SK-N-SH treated with all-trans-retinoic acid at 6 μM for 48 hours (cell line): ENCODE measurements at regions not wholly inside any gene's neighbourhood (a gene's known extent, or its start where the extent isn't known, plus 50 kb on each side); places are given as distances from the start of the nearest gene placed in this dataset.

ENCODE experiments used
- ATAC-seq: fragments of 200-7000 bp; cut with Tn5 transposase; 3 replicates; pipeline ENCODE4 v1.9.1; 2020; ENCODE audit warnings: mild to moderate bottlenecking, moderate library complexity
- ARNTL ChIP-seq: fragments of 450-650 bp; formaldehyde crosslinking; IDR thresholded peaks from 2 replicates; pipeline ENCODE4 v1.5.0; 2020; ENCODE audit warnings: low read depth, mild to moderate bottlenecking, moderate library complexity, borderline replicate concordance
- BACH2 ChIP-seq: fragments of 250-450 bp; sonication (Bioruptor Pico); IDR thresholded peaks from 2 replicates; pipeline ENCODE4 v1.9.0; 2021; ENCODE audit warnings: mild to moderate bottlenecking, borderline replicate concordance
- CREB5 ChIP-seq: fragments of 250-450 bp; sonication (Bioruptor Pico); IDR thresholded peaks from 2 replicates; pipeline ENCODE4 v1.5.1; 2020; ENCODE audit warnings: low read depth, mild to moderate bottlenecking, moderate library complexity
- CSDC2 ChIP-seq: fragments of 250-450 bp; sonication (Bioruptor Pico); IDR thresholded peaks from 2 replicates; pipeline ENCODE4 v1.5.0; 2020; ENCODE audit warnings: mild to moderate bottlenecking, moderate library complexity
- CSRNP3 ChIP-seq: fragments of 250-450 bp; sonication (Bioruptor Pico); IDR thresholded peaks from 2 replicates; pipeline ENCODE4 v1.5.1; 2021; ENCODE audit warnings: mild to moderate bottlenecking, moderate library complexity
- ESRRG ChIP-seq: fragments of 250-450 bp; sonication (Bioruptor Pico); IDR thresholded peaks from 2 replicates; pipeline ENCODE4 v1.6.1; 2021; ENCODE audit warnings: mild to moderate bottlenecking
- GLIS3 ChIP-seq: fragments of 250-450 bp; sonication (Bioruptor Pico); IDR thresholded peaks from 2 replicates; pipeline ENCODE4 v1.5.0; 2020; ENCODE audit warnings: mild to moderate bottlenecking, moderate library complexity
- ISL1 ChIP-seq: fragments of 250-450 bp; sonication (Bioruptor Pico); IDR thresholded peaks from 2 replicates; pipeline ENCODE4 v2.1.2; 2022; ENCODE audit warnings: mild to moderate bottlenecking, moderate library complexity
- OSR1 ChIP-seq: fragments of 250-450 bp; sonication (Bioruptor Pico); IDR thresholded peaks from 2 replicates; pipeline ENCODE4 v1.8.0; 2022; ENCODE audit warnings: moderate library complexity, mild to moderate bottlenecking, inconsistent platforms
- PPARA ChIP-seq: fragments of 250-450 bp; sonication (Bioruptor Pico); IDR thresholded peaks from 2 replicates; pipeline ENCODE4 v1.5.0; 2020; ENCODE audit warnings: mild to moderate bottlenecking, borderline replicate concordance
- SNAI2 ChIP-seq: fragments of 250-450 bp; sonication (Bioruptor Pico); IDR thresholded peaks from 2 replicates; pipeline ENCODE4 v1.5.0; 2020; ENCODE audit warnings: mild to moderate bottlenecking, moderate library complexity
- TCF4 ChIP-seq: fragments of 250-450 bp; sonication (Bioruptor Pico); IDR thresholded peaks from 2 replicates; pipeline ENCODE4 v1.8.0; 2021; ENCODE audit warnings: mild to moderate bottlenecking, moderate library complexity, borderline replicate concordance
- TOX ChIP-seq: fragments of 250-450 bp; sonication (Bioruptor Pico); IDR thresholded peaks from 2 replicates; pipeline ENCODE4 v1.8.0; 2021; ENCODE audit warnings: mild to moderate bottlenecking, moderate library complexity, borderline replicate concordance
- TSHZ2 ChIP-seq: fragments of 250-450 bp; sonication (Bioruptor Pico); IDR thresholded peaks from 2 replicates; pipeline ENCODE4 v1.5.0; 2020; ENCODE audit warnings: mild to moderate bottlenecking, moderate library complexity
- ZC3H10 ChIP-seq: fragments of 250-450 bp; sonication (Bioruptor Pico); IDR thresholded peaks from 2 replicates; pipeline ENCODE4 v1.5.1; 2021; ENCODE audit warnings: mild to moderate bottlenecking, moderate library complexity
- ZFP3 ChIP-seq: fragments of 250-450 bp; sonication (Bioruptor Pico); IDR thresholded peaks from 2 replicates; pipeline ENCODE4 v1.5.0; 2020; ENCODE audit warnings: mild to moderate bottlenecking, moderate library complexity
- ZFP30 ChIP-seq: fragments of 450-650 bp; formaldehyde crosslinking; IDR thresholded peaks from 2 replicates; pipeline ENCODE4 v1.5.0; 2022; ENCODE audit warnings: mild to moderate bottlenecking, moderate library complexity
- ZNF565 ChIP-seq: fragments of 450-650 bp; formaldehyde crosslinking; conservative IDR thresholded peaks from 2 replicates; pipeline ENCODE4 v1.5.0; 2020; ENCODE audit warnings: low read depth, mild to moderate bottlenecking, moderate library complexity
- ZNF70 ChIP-seq: fragments of 450-650 bp; formaldehyde crosslinking; IDR thresholded peaks from 2 replicates; pipeline ENCODE4 v1.5.0; 2020; ENCODE audit warnings: mild to moderate bottlenecking, moderate library complexity
- ZNF8 ChIP-seq: fragments of 450-650 bp; formaldehyde crosslinking; IDR thresholded peaks from 2 replicates; pipeline ENCODE4 v1.5.0; 2020; ENCODE audit warnings: mild to moderate bottlenecking, moderate library complexity
- TF ChIP-seq, protein P1 (sequence below): fragments of 250-450 bp; sonication (Bioruptor Pico); IDR thresholded peaks from 2 replicates; pipeline ENCODE4 v1.8.0; 2020; ENCODE audit warnings: mild to moderate bottlenecking, moderate library complexity, borderline replicate concordance
- TF ChIP-seq, protein P2 (sequence below): fragments of 250-450 bp; sonication (Bioruptor Pico); IDR thresholded peaks from 2 replicates; pipeline ENCODE4 v1.8.0; 2021; ENCODE audit warnings: low read depth, mild to moderate bottlenecking, moderate library complexity, borderline replicate concordance

DNA sequence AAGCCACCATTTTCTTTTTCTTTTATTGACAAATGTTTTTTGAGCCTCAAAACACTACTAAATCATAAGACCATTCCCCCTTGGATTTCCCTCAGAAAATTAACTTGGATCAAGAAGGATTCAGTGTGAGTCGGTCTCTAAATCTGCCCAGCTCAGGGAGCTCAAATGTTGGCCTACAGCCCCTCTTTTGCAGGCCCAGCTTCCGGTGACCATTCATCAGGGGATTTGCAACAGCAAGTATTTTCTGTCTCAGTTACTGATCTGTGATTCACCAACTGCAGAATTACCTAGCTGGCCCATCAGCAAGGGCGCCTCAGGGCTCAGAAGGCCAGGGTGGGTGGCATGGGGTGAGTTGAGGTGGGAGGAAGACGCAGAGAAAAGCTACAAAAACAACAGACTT is 318.1 kb downstream of the CDC5L start:
- TF ChIP-seq TOX (CRISPR knock-in tag) (no peak), ZC3H10 (CRISPR knock-in tag) (no peak), BACH2 (CRISPR knock-in tag) (no peak), ARNTL (CRISPR knock-in tag) (no peak), PPARA (CRISPR knock-in tag) (no peak), CSDC2 (CRISPR knock-in tag) (no peak), ZFP30 (CRISPR knock-in tag) (no peak), GLIS3 (CRISPR knock-in tag) (no peak), TSHZ2 (CRISPR knock-in tag) (no peak), SNAI2 (CRISPR knock-in tag) (no peak), OSR1 (CRISPR knock-in tag) (no peak), TCF4 (CRISPR knock-in tag) (no peak), ISL1 (no peak), ZNF8 (CRISPR knock-in tag) (no peak), ZNF565 (CRISPR knock-in tag) (no peak), ESRRG (CRISPR knock-in tag) (no peak), ZNF70 (no peak), ZFP3 (CRISPR knock-in tag) (no peak)
- TF ChIP-seq, protein P1, sequence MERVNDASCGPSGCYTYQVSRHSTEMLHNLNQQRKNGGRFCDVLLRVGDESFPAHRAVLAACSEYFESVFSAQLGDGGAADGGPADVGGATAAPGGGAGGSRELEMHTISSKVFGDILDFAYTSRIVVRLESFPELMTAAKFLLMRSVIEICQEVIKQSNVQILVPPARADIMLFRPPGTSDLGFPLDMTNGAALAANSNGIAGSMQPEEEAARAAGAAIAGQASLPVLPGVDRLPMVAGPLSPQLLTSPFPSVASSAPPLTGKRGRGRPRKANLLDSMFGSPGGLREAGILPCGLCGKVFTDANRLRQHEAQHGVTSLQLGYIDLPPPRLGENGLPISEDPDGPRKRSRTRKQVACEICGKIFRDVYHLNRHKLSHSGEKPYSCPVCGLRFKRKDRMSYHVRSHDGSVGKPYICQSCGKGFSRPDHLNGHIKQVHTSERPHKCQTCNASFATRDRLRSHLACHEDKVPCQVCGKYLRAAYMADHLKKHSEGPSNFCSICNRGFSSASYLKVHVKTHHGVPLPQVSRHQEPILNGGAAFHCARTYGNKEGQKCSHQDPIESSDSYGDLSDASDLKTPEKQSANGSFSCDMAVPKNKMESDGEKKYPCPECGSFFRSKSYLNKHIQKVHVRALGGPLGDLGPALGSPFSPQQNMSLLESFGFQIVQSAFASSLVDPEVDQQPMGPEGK (CRISPR knock-in tag) = no peak
- TF ChIP-seq, protein P2, sequence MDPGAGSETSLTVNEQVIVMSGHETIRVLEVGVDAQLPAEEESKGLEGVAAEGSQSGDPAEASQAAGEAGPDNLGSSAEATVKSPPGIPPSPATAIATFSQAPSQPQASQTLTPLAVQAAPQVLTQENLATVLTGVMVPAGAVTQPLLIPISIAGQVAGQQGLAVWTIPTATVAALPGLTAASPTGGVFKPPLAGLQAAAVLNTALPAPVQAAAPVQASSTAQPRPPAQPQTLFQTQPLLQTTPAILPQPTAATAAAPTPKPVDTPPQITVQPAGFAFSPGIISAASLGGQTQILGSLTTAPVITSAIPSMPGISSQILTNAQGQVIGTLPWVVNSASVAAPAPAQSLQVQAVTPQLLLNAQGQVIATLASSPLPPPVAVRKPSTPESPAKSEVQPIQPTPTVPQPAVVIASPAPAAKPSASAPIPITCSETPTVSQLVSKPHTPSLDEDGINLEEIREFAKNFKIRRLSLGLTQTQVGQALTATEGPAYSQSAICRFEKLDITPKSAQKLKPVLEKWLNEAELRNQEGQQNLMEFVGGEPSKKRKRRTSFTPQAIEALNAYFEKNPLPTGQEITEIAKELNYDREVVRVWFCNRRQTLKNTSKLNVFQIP (CRISPR knock-in tag) = no peak
- ATAC-seq = no peak

DNA sequence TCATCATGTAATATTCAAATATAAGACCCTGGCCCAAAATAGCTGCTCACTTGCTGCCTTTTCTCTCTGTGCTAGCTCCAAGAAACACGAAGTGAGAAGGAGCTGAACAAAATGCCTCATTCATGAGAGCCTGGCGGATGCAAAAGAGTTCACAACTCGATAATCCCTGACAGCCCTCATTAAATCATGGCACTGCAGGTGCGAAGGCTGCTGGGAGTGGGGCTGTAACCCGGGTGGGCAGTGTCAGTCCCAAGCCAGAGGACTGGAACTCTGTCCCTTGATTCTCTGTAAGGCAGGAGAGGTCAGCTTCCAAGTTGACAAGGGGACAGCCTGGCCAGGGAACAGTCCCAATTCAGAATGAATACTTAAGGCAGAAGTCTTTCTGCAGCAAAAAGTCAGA is 318.5 kb downstream of the CDC5L start:
- no peak for ATAC-seq
- TF ChIP-seq PPARA (CRISPR knock-in tag) = no peak
- no peak for TF ChIP-seq ARNTL (CRISPR knock-in tag)
- TF ChIP-seq ZFP3 (CRISPR knock-in tag) = no peak
- TF ChIP-seq ISL1 = no peak
- no peak for TF ChIP-seq GLIS3 (CRISPR knock-in tag)
- no peak for TF ChIP-seq CSRNP3 (CRISPR knock-in tag)
- no peak for TF ChIP-seq SNAI2 (CRISPR knock-in tag)
- no peak for TF ChIP-seq TCF4 (CRISPR knock-in tag)
- TF ChIP-seq, protein P1 (CRISPR knock-in tag) = no peak
- no peak for TF ChIP-seq CREB5
- no peak for TF ChIP-seq ZC3H10 (CRISPR knock-in tag)
- TF ChIP-seq BACH2 (CRISPR knock-in tag) = no peak
- TF ChIP-seq TOX (CRISPR knock-in tag) = no peak
- no peak for TF ChIP-seq ZNF70
- no peak for TF ChIP-seq ZFP30 (CRISPR knock-in tag)
- TF ChIP-seq, protein P2 (CRISPR knock-in tag) = no peak
- no peak for TF ChIP-seq TSHZ2 (CRISPR knock-in tag)
- no peak for TF ChIP-seq ZNF8 (CRISPR knock-in tag)
- no peak for TF ChIP-seq ZNF565 (CRISPR knock-in tag)
- no peak for TF ChIP-seq CSDC2 (CRISPR knock-in tag)
